ENCODE measurements at regions not wholly inside any gene's neighbourhood (a gene's known extent, or its start where the extent isn't known, plus 50 kb on each side); places are given as distances from the start of the nearest gene placed in this dataset.

DNA sequence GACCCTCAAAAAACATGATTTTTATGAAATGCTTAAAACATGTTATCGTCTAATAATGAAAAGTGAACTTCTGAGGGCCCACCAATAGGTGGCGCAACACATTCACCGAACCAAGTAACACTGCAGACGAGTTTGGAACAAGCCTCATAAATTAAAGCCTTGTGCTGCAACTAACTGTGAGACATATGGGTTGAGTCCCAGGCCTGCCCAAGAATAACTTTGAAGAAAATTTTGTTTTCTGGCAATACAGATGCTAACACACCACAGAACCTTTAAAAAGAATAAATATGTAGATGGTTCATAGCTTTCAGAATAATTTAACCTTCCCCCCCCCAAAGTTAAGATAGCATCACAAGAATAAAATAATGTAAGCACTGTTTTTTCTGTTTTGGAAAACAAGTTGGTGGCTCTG is 285.9 kb downstream of the RNF144A start:
- H3K36me3 ChIP-seq: no peaks in the 10 kb centered on the region
- DNase-seq (ENCODE audit: low spot score): peak; percentile 71
- H3K4me1 ChIP-seq: peaks cover 13% of the 10 kb centered on the region
- Mint-ChIP-seq H3K4me1 (peaks cover 31% of the 10 kb centered on the region), H3K4me3 (no peak overlapping the region), H3K27me3 (ENCODE audit: insufficient read depth, low read depth) (peaks cover 6% of the 10 kb centered on the region), H3K36me3 (peaks cover 6% of the 10 kb centered on the region), H3K9me3 (peaks cover 4% of the 10 kb centered on the region), H3K27ac (peak overlapping the region; percentile 95)
- H3K79me2 ChIP-seq (ENCODE audit: low read depth): no peaks in the 10 kb centered on the region
- H3K27me3 ChIP-seq: no peaks in the 10 kb centered on the region
- H3K9me3 ChIP-seq (ENCODE audit: low read depth): no peaks in the 10 kb centered on the region
- H3F3A ChIP-seq (ENCODE audit: low read depth): no peaks in the 10 kb centered on the region
- H4K20me1 ChIP-seq (ENCODE audit: low read depth): no peaks in the 10 kb centered on the region
- no peak for TF ChIP-seq EZH2 (IDR thresholded peaks at IDR 0.05)
- TF ChIP-seq, protein P1, sequence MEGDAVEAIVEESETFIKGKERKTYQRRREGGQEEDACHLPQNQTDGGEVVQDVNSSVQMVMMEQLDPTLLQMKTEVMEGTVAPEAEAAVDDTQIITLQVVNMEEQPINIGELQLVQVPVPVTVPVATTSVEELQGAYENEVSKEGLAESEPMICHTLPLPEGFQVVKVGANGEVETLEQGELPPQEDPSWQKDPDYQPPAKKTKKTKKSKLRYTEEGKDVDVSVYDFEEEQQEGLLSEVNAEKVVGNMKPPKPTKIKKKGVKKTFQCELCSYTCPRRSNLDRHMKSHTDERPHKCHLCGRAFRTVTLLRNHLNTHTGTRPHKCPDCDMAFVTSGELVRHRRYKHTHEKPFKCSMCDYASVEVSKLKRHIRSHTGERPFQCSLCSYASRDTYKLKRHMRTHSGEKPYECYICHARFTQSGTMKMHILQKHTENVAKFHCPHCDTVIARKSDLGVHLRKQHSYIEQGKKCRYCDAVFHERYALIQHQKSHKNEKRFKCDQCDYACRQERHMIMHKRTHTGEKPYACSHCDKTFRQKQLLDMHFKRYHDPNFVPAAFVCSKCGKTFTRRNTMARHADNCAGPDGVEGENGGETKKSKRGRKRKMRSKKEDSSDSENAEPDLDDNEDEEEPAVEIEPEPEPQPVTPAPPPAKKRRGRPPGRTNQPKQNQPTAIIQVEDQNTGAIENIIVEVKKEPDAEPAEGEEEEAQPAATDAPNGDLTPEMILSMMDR (IDR thresholded peaks at IDR 0.05): peak; percentile 100
- H3K9ac ChIP-seq: no peak overlapping the region
- no peak overlapping the region for H3K4me2 ChIP-seq
- H2AFZ ChIP-seq (replicated peaks): no peak overlapping the region
- no peak overlapping the region for H3K4me3 ChIP-seq
- H3K27ac ChIP-seq: no peak overlapping the region

DNA sequence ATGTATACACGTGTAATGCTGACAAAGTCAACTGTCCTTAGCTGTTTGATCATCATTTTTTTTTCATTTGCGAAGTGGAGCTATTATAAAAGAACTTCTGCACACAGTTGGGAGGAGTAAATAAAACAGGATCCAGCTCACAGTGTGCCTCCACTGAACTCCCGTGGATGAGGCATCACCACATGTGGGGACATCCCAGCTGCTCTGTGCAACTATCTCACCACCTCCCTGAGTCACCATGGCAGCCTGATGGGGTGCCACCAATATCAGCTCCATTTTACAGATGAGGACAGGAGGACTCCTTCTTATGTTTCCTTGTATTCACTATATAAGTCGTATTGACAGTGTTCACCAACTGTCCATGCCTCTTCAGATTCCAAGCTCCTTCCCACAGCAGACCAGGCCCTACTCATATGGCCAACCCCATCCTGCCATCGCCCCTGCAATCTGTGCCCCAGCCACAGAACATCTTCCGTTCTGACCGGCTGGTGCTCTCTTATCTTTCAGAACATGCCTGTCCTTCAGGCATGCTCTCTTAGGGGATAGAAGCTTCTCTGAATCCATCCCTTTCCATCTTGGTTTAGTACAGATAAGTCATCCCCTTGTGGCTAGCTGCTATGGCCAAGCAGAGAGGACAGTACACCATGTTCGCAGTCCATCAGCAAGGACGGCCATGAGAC is 288.1 kb downstream of the RNF144A start:
- Histone ChIP-seq H3K9me3 (ENCODE audit: low read depth) (no peaks in the 10 kb centered on the region), H3K36me3 (no peaks in the 10 kb centered on the region), H3F3A (ENCODE audit: low read depth) (peaks cover 8% of the 10 kb centered on the region), H3K79me2 (ENCODE audit: low read depth) (no peaks in the 10 kb centered on the region), H3K4me2 (no peak overlapping the region), H3K9ac (no peak overlapping the region), H4K20me1 (ENCODE audit: low read depth) (no peaks in the 10 kb centered on the region), H3K4me3 (no peak overlapping the region), H3K4me1 (peaks cover 27% of the 10 kb centered on the region), H3K27ac (no peak overlapping the region), H3K27me3 (no peaks in the 10 kb centered on the region), H2AFZ (replicated peaks) (no peak overlapping the region)
- H3K27me3 Mint-ChIP-seq (ENCODE audit: insufficient read depth, low read depth): peaks cover 6% of the 10 kb centered on the region
- H3K9me3 Mint-ChIP-seq: no peaks in the 10 kb centered on the region
- no peak overlapping the region for H3K4me3 Mint-ChIP-seq
- peak overlapping the region; percentile 36 for H3K27ac Mint-ChIP-seq
- no peak for DNase-seq (ENCODE audit: low spot score)
- TF ChIP-seq EZH2 (IDR thresholded peaks at IDR 0.05) (no peak), EZH2phosphoT487 (IDR thresholded peaks at IDR 0.05) (no peak)
- TF ChIP-seq, protein P1 (IDR thresholded peaks at IDR 0.05): no peak
- peaks cover 3% of the 10 kb centered on the region for H3K36me3 Mint-ChIP-seq
- peaks cover 38% of the 10 kb centered on the region for H3K4me1 Mint-ChIP-seq

DNA sequence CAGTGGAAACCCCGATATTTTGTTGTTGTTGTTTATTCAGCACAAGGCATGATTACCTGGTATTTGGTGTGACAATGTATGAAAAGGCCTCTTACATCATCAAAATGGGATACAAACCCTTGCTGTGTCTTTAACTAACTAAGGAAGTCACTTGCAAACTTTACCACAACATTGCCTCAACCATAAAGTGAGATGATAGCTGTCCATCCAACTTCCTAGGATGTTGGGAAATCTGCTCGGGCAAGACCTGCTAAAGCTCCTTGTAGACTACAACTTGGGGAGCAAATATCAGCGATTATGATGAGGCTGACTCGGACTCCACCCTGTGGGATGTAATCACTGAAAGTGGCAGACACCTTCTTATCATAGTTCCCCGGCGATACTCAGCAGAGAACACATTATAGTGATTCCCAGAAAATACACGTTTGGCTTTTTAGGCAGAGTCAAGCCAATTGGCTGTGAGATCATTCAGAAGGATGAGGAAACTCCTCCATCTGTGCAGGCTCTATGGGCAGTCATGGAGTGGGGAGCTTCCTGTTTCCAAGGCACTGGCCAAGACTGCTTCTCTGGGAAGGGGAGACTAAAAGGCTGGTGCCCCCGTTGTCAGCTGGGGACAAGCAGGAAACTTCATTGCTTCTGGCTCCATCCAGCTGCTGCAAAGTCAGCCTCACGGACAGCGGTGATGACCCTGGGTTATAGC is 289.0 kb downstream of the RNF144A start:
- no peak overlapping the region for H2AFZ ChIP-seq (replicated peaks)
- no peak overlapping the region for H3K4me3 Mint-ChIP-seq
- H3K27me3 ChIP-seq: no peaks in the 10 kb centered on the region
- H3K79me2 ChIP-seq (ENCODE audit: low read depth): no peaks in the 10 kb centered on the region
- no peak overlapping the region for H3K4me3 ChIP-seq
- H3K4me1 ChIP-seq: peaks cover 28% of the 10 kb centered on the region
- peaks cover 6% of the 10 kb centered on the region for H3K27me3 Mint-ChIP-seq (ENCODE audit: insufficient read depth, low read depth)
- no peak overlapping the region for H3K9ac ChIP-seq
- H3K9me3 ChIP-seq (ENCODE audit: low read depth): no peaks in the 10 kb centered on the region
- H3K27ac ChIP-seq: no peak overlapping the region
- H3K9me3 Mint-ChIP-seq: no peaks in the 10 kb centered on the region
- no peak for TF ChIP-seq EZH2 (IDR thresholded peaks at IDR 0.05)
- no peak for TF ChIP-seq EZH2phosphoT487 (IDR thresholded peaks at IDR 0.05)
- TF ChIP-seq, protein P1 (IDR thresholded peaks at IDR 0.05): no peak
- H3F3A ChIP-seq (ENCODE audit: low read depth): peaks cover 8% of the 10 kb centered on the region
- H3K4me1 Mint-ChIP-seq: peaks cover 34% of the 10 kb centered on the region
- H3K4me2 ChIP-seq: no peak overlapping the region
- no peak overlapping the region for H3K27ac Mint-ChIP-seq
- H3K36me3 Mint-ChIP-seq: peaks cover 3% of the 10 kb centered on the region
- DNase-seq (ENCODE audit: low spot score): no peak
- H4K20me1 ChIP-seq (ENCODE audit: low read depth): no peaks in the 10 kb centered on the region
- no peaks in the 10 kb centered on the region for H3K36me3 ChIP-seq
